AG04449 (cell line): ENCODE measurements at regions not wholly inside any gene's neighbourhood (a gene's known extent, or its start where the extent isn't known, plus 50 kb on each side); places are given as distances from the start of the nearest gene placed in this dataset.

ENCODE experiments used
- CTCF ChIA-PET: fragments of 350-600 bp; formaldehyde crosslinking; extraction: SDS; loops from one replicate; lab custom pipeline; 2021; ENCODE audit warnings: antibody characterized with exemption; lab: Yijun Ruan, JAX
- POLR2A ChIA-PET: fragments of 400-600, 350-600 bp; formaldehyde crosslinking; extraction: SDS; loops from one replicate; lab custom pipeline; 2020; ENCODE audit warnings: antibody characterized with exemption, inconsistent platforms; lab: Yijun Ruan, JAX
- DNase-seq: peaks from one replicate; pipeline ENCODE4 v3.0.0-alpha.2; 2010; ENCODE audit warnings: low read depth, low spot score
- H3K4me3 ChIP-seq: 2 replicates; pipeline ENCODE4 v1.5.1; 2011; ENCODE audit warnings: low read depth, mild to moderate bottlenecking, control low read depth, low read length
- CTCF ChIP-seq: IDR thresholded peaks from one replicate; pipeline ENCODE4 v1.5.1; 2011; ENCODE audit warnings: mild to moderate bottlenecking, moderate library complexity, low read length, control low read depth, inconsistent platforms; ENCODE audit not compliant: insufficient read depth; ENCODE audit errors: missing control alignments

GRCh38 chr12:118870551-118870950, 110.8 kb upstream of the SRRM4 start:
- CTCF ChIA-PET: no interaction called here
- TF ChIP-seq CTCF: no peak
- H3K4me3 ChIP-seq: no peak overlapping the region
- POLR2A ChIA-PET: no interaction called here
- no peak for DNase-seq

- no peak for TF ChIP-seq CTCF
- CTCF ChIA-PET: no interaction called here
- no peak overlapping the region for H3K4me3 ChIP-seq
- DNase-seq: no peak
- POLR2A ChIA-PET: interaction anchor here (0.6 kb wide), 1 partner anchor 8 kb away, joined by 3 read pairs; no protein-coding TSS in a partner anchor
Measured at GRCh38 chr12:118874698-118875548, 106.4 kb upstream of the SRRM4 start.

GRCh38 chr12:118880720-118881493, 100.4 kb upstream of the SRRM4 start:
- POLR2A ChIA-PET: no interaction called here
- CTCF ChIA-PET: no interaction called here
- DNase-seq: no peak
- H3K4me3 ChIP-seq: no peak overlapping the region
- no peak for TF ChIP-seq CTCF

- ChIA-PET CTCF (no interaction called here), POLR2A (no interaction called here)
- H3K4me3 ChIP-seq: no peak overlapping the region
- TF ChIP-seq CTCF: no peak
- no peak for DNase-seq
Measured at GRCh38 chr12:118884226-118884625, 97.1 kb upstream of the SRRM4 start.

GRCh38 chr12:118900993-118901392, 80.3 kb upstream of the SRRM4 start:
- TF ChIP-seq CTCF: no peak
- no peak overlapping the region for H3K4me3 ChIP-seq
- CTCF ChIA-PET: no interaction called here
- DNase-seq: no peak
- POLR2A ChIA-PET: no interaction called here

- H3K4me3 ChIP-seq: no peak overlapping the region
- TF ChIP-seq CTCF: no peak
- ChIA-PET POLR2A (no interaction called here), CTCF (no interaction called here)
- no peak for DNase-seq
Measured at GRCh38 chr12:118908811-118909210, 72.5 kb upstream of the SRRM4 start.
